22Rv1 (cell line): ENCODE measurements at regions not wholly inside any gene's neighbourhood (a gene's known extent, or its start where the extent isn't known, plus 50 kb on each side); places are given as distances from the start of the nearest gene placed in this dataset.

Source experiments
- H3K27ac ChIP-seq: fragments of 450-650 bp; 2 replicates; pipeline ENCODE4 v1.5.1; 2017
- ZFX ChIP-seq: fragments of 450-650 bp; IDR thresholded peaks from 2 replicates; pipeline ENCODE4 v1.6.1; 2017; ENCODE audit warnings: antibody characterized with exemption, borderline replicate concordance
- TF ChIP-seq, protein P1 (sequence below): fragments of 450-650 bp; IDR thresholded peaks from 2 replicates; pipeline ENCODE4 v1.5.1; 2017; ENCODE audit warnings: mild to moderate bottlenecking

DNA sequence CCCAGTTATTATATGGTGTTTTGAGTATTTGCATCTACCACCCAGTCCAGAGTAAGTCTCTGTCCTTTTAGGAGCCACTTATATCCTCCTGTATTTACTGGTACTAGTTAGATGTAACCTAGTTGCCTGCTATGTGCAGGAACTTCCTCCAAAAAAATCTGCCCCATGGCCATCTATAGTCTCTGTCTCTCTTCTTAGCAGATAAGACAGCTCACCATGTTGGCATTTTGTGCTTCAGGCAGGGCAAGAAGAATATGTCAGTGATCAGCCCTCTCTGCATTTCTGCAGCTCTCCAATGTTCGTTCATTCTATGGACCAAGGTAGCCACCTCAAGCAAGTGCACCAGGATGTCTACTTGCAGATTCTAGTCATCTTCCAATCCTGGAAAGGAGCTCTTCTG lies 446.5 kb downstream of the TLE1 start:
- TF ChIP-seq ZFX: no peak
- TF ChIP-seq, protein P1, sequence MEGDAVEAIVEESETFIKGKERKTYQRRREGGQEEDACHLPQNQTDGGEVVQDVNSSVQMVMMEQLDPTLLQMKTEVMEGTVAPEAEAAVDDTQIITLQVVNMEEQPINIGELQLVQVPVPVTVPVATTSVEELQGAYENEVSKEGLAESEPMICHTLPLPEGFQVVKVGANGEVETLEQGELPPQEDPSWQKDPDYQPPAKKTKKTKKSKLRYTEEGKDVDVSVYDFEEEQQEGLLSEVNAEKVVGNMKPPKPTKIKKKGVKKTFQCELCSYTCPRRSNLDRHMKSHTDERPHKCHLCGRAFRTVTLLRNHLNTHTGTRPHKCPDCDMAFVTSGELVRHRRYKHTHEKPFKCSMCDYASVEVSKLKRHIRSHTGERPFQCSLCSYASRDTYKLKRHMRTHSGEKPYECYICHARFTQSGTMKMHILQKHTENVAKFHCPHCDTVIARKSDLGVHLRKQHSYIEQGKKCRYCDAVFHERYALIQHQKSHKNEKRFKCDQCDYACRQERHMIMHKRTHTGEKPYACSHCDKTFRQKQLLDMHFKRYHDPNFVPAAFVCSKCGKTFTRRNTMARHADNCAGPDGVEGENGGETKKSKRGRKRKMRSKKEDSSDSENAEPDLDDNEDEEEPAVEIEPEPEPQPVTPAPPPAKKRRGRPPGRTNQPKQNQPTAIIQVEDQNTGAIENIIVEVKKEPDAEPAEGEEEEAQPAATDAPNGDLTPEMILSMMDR: no peak
- H3K27ac ChIP-seq: no peak overlapping the region

DNA sequence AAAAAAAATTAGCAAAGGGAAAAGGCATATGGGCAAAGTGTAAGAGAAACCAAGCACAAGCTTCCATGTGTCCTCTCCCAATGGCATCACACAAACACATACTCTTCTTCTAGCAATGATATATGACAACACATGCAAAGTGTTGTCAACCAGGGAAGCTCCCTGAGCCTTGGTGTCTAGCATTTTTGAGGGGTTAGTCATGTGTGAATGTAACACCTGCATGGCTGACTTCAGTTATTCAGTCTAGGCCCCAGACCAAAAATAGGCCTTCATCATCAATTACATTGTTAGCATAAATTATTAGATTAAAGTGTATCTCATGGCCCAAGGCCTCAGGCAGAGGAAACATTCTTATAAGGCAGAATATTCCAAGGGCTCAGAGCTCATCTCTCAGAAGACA lies 450.0 kb downstream of the TLE1 start:
- no peak overlapping the region for H3K27ac ChIP-seq

GRCh38 chr9:81237565-81238231 lies 451.6 kb downstream of the TLE1 start:
- H3K27ac ChIP-seq: no peak overlapping the region
- no peak for TF ChIP-seq ZFX
- TF ChIP-seq, protein P1: no peak

More for the DNA sequence above, 450.0 kb downstream of the TLE1 start:
- TF ChIP-seq, protein P1: no peak
- TF ChIP-seq ZFX: no peak

GRCh38 chr9:81234924-81235610 lies 454.3 kb downstream of the TLE1 start:
- no peak overlapping the region for H3K27ac ChIP-seq
- no peak for TF ChIP-seq ZFX
- TF ChIP-seq, protein P1: no peak

- TF ChIP-seq, protein P1: no peak
- TF ChIP-seq ZFX: no peak
These were observed 458.3 kb downstream of the TLE1 start for GRCh38 chr9:81231011-81231410.

DNA sequence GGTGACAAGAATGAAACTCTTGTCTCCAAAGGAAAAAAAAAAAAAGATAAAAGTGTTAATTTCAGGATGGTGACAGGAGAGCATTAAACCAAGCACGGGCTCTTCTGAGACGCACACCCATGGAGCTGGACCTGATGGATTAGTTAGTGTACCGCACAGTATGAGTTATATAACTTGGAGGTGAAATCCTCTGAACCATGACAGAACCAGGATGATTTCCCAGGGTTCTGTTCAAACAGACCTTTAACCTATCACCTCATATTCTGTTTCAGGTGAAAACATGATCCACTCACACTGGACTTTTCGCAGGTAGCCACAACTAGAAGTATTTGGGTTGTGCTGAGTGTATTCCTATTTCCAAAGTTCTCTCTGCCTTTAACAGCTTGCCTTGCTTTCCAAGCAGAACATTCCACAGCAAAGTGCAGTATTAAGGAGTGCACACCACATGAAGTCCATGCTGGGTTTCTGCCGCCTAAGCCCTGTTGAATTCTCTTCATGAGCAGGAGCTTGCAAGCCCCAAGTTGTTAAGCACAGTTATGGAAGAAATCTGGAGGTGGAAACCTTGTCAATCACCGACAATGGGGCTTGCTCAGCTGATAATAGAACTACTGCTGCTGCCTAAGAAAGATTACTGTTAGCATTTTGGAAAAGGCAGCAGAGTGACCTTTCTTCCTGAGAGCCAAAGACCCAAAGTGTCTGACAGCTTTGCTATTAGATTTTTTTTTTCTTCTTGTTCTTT lies 461.7 kb downstream of the TLE1 start:
- no peak overlapping the region for H3K27ac ChIP-seq
- TF ChIP-seq, protein P1: no peak
- TF ChIP-seq ZFX: no peak

More at GRCh38 chr9:81231011-81231410, 458.3 kb downstream of the TLE1 start:
- H3K27ac ChIP-seq: no peak overlapping the region
